Bronchial epithelial cell (primary cell): ENCODE measurements at regions not wholly inside any gene's neighbourhood (a gene's known extent, or its start where the extent isn't known, plus 50 kb on each side); places are given as distances from the start of the nearest gene placed in this dataset.

Source experiments
- DNase-seq: peaks from one replicate; pipeline ENCODE4 v3.0.0-alpha.2; 2010; ENCODE audit warnings: low read depth
- FAIRE-seq: peaks from 2 replicates; lab custom pipeline; 2011; peaks lifted over from hg19 to GRCh38; lab: Jason Lieb, UNC
- H3K27me3 ChIP-seq: 2 replicates; pipeline ENCODE4 v1.5.1; 2011; ENCODE audit warnings: low read length; ENCODE audit not compliant: control insufficient read depth, insufficient read depth
- H3K36me3 ChIP-seq: 2 replicates; pipeline ENCODE4 v1.5.1; 2011; ENCODE audit warnings: low read length; ENCODE audit not compliant: control insufficient read depth, insufficient read depth
- H3K4me3 ChIP-seq: 2 replicates; pipeline ENCODE4 v1.5.1; 2011; ENCODE audit warnings: mild to moderate bottlenecking, low read depth, low read length, control low read depth
- CTCF ChIP-seq: IDR thresholded peaks from 2 replicates; pipeline ENCODE4 v1.5.1; 2011; ENCODE audit warnings: mild to moderate bottlenecking, moderate library complexity, low read length, control low read depth, inconsistent platforms; ENCODE audit not compliant: insufficient read depth, severe bottlenecking

- Histone ChIP-seq H3K27me3 (no peaks in the 10 kb centered on the region), H3K36me3 (no peaks in the 10 kb centered on the region), H3K4me3 (no peak overlapping the region)
- DNase-seq (no peak), FAIRE-seq (no peak)
- TF ChIP-seq CTCF: no peak
Measured at GRCh38 chr7:46319841-46320240, 398.8 kb upstream of the IGFBP3 start.

- Histone ChIP-seq H3K4me3 (no peak overlapping the region), H3K27me3 (no peaks in the 10 kb centered on the region), H3K36me3 (no peaks in the 10 kb centered on the region)
- TF ChIP-seq CTCF: no peak
- no peak for FAIRE-seq
- DNase-seq: no peak
Measured at GRCh38 chr7:46318276-46318675, 397.2 kb upstream of the IGFBP3 start.

GRCh38 chr7:46317256-46317655, 396.2 kb upstream of the IGFBP3 start:
- FAIRE-seq (no peak), DNase-seq (no peak)
- Histone ChIP-seq H3K27me3 (no peaks in the 10 kb centered on the region), H3K4me3 (no peak overlapping the region), H3K36me3 (no peaks in the 10 kb centered on the region)
- no peak for TF ChIP-seq CTCF

- peak; percentile 81 for FAIRE-seq
- H3K27me3 ChIP-seq: no peaks in the 10 kb centered on the region
- no peaks in the 10 kb centered on the region for H3K36me3 ChIP-seq
- TF ChIP-seq CTCF: no peak
- no peak overlapping the region for H3K4me3 ChIP-seq
- DNase-seq: peak; percentile 58
Measured at GRCh38 chr7:46315891-46316290, 394.8 kb upstream of the IGFBP3 start.

- no peak overlapping the region for H3K4me3 ChIP-seq
- no peak for TF ChIP-seq CTCF
- H3K36me3 ChIP-seq: no peaks in the 10 kb centered on the region
- DNase-seq (peak; percentile 58), FAIRE-seq (no peak)
- H3K27me3 ChIP-seq: no peaks in the 10 kb centered on the region
Measured at GRCh38 chr7:46301677-46302076, 380.6 kb upstream of the IGFBP3 start.

- Histone ChIP-seq H3K4me3 (no peak overlapping the region), H3K36me3 (no peaks in the 10 kb centered on the region), H3K27me3 (no peaks in the 10 kb centered on the region)
- FAIRE-seq (no peak), DNase-seq (no peak)
- TF ChIP-seq CTCF: no peak
Measured at GRCh38 chr7:46297515-46297914, 376.4 kb upstream of the IGFBP3 start.
